CD4-positive, alpha-beta T cell (primary cell): ENCODE measurements at regions not wholly inside any gene's neighbourhood (a gene's known extent, or its start where the extent isn't known, plus 50 kb on each side); places are given as distances from the start of the nearest gene placed in this dataset.

Experiments
- ATAC-seq: fragments of 200-7000 bp; cut with Tn5 transposase; one replicate; pipeline ENCODE4 v1.10.0; 2022; ENCODE audit warnings: mild to moderate bottlenecking; ENCODE audit not compliant: poor library complexity
- CTCF ChIA-PET: fragments of 350-600 bp; sonication (Branson Sonifier 250); formaldehyde crosslinking; loops from one replicate; lab custom pipeline; 2021; ENCODE audit warnings: antibody characterized with exemption, inconsistent platforms; lab: Charles Lee
- POLR2A ChIA-PET: fragments of 350-600 bp; sonication (Branson Sonifier 250); formaldehyde crosslinking; loops from one replicate; lab custom pipeline; 2021; ENCODE audit warnings: antibody characterized with exemption, inconsistent platforms; lab: Charles Lee
- DNase-seq, 14 experiments: peaks; one replicate each; pipeline ENCODE4 v3.0.0-alpha.2; 2013 to 2020; ENCODE audit warnings: mixed read lengths in 2 of 14
- H3K27ac ChIP-seq, 2 donors: one replicate each; pipeline versions ENCODE4 v1.5.1 to v1.7.0; 2013; ENCODE audit warnings: low read length in 2 of 2, low read depth in 1 of 2, mild to moderate bottlenecking in 1 of 2
- H3K27me3 ChIP-seq, 2 experiments: 1 replicate in 1 of 2; 2 replicates in 1 of 2; pipeline versions ENCODE4 v1.6.1 to v1.7.0; 2013; ENCODE audit warnings: low read length in 2 of 2, control low read depth in 1 of 2, mild to moderate bottlenecking in 1 of 2, moderate library complexity in 1 of 2; ENCODE audit not compliant: insufficient read depth in 2 of 2, control insufficient read depth in 1 of 2
- H3K36me3 ChIP-seq: one replicate; pipeline ENCODE4 v1.6.1; 2013; ENCODE audit warnings: low read length, control low read depth; ENCODE audit not compliant: insufficient read depth
- H3K4me1 ChIP-seq: one replicate; pipeline ENCODE4 v1.6.1; 2013; ENCODE audit warnings: low read length, control low read depth; ENCODE audit not compliant: insufficient read depth
- H3K4me3 ChIP-seq: one replicate; pipeline ENCODE4 v1.5.1; 2013; ENCODE audit warnings: mild to moderate bottlenecking, low read length, moderate library complexity
- H3K9me3 ChIP-seq, 2 experiments: 1 replicate in 1 of 2; 2 replicates in 1 of 2; pipeline versions ENCODE4 v1.6.1 to v1.7.0; 2013; ENCODE audit warnings: low read length in 2 of 2, mild to moderate bottlenecking in 2 of 2, control low read depth in 1 of 2, moderate library complexity in 1 of 2; ENCODE audit not compliant: control insufficient read depth in 1 of 2, insufficient read depth in 1 of 2
- H3K27ac Mint-ChIP-seq: one replicate; pipeline ENCODE4 v1.8.0; 2020; ENCODE audit warnings: mixed read lengths
- H3K27me3 Mint-ChIP-seq: one replicate; pipeline ENCODE4 v1.8.0; 2021; ENCODE audit warnings: mixed read lengths
- H3K36me3 Mint-ChIP-seq: one replicate; pipeline ENCODE4 v1.8.0; 2021; ENCODE audit warnings: low read depth, mixed read lengths
- H3K4me1 Mint-ChIP-seq: one replicate; pipeline ENCODE4 v1.8.0; 2021; ENCODE audit warnings: low read depth, mixed read lengths
- H3K4me3 Mint-ChIP-seq: one replicate; pipeline ENCODE4 v1.8.0; 2020; ENCODE audit warnings: mild to moderate bottlenecking, mixed read lengths
- H3K9me3 Mint-ChIP-seq: one replicate; pipeline ENCODE4 v1.8.0; 2020; ENCODE audit warnings: mixed read lengths
- intact Hi-C, 2 experiments: fragments of 100-400 bp; cut with DNase I in 1 of 2; cut with micrococcal nuclease in 1 of 2; formaldehyde crosslinking; loops; one replicate each; pipeline versions ENCODE4 v1.15.1 to v1.9.0; 2023 to 2025; cut with DNase I, micrococcal nuclease
- TF ChIP-seq, protein P1 (sequence below): fragments of 200-600 bp; IDR thresholded peaks from one replicate; pipeline ENCODE4 v1.8.0; 2022; ENCODE audit warnings: antibody characterized with exemption, mild to moderate bottlenecking

DNA sequence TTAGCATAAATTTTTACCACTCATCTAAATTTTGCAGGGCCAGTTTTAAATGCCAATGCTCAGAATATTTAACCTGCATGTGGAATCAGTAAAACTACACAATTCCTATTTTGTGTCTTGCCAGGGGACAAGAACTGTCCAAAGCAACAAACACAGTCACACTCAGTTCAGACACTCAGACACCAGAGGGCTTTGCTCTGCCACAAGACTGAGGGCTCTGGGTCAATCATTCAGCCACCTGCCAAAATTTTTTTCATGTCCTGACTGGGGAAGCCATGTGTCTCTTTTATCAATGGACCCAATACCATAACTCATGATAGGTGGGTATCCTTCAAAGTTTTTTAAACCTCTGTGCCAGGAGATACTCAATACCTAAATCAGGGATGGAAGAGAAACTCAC, 304.0 kb upstream of the ANO3 start:
- intact Hi-C loops = no loop called here
- H3K36me3 Mint-ChIP-seq = no peaks in the 10 kb centered on the region
- H3K27ac Mint-ChIP-seq = no peak overlapping the region
- peaks cover 6% of the 10 kb centered on the region for H3K9me3 Mint-ChIP-seq
- CTCF ChIA-PET = no interaction called here
- H3K27me3 Mint-ChIP-seq = no peaks in the 10 kb centered on the region
- no peaks in the 10 kb centered on the region for H3K4me1 ChIP-seq
- H3K27ac ChIP-seq = no peak overlapping the region
- H3K4me3 ChIP-seq = no peak overlapping the region
- H3K36me3 ChIP-seq = no peaks in the 10 kb centered on the region
- H3K9me3 ChIP-seq = peaks cover 3 to 4% of the 10 kb centered on the region in 2 experiments
- H3K27me3 ChIP-seq = no peaks in the 10 kb centered on the region
- no peaks in the 10 kb centered on the region for H3K4me1 Mint-ChIP-seq
- POLR2A ChIA-PET = no interaction called here
- no peak for ATAC-seq
- DNase-seq = no peak
- TF ChIP-seq, protein P1, sequence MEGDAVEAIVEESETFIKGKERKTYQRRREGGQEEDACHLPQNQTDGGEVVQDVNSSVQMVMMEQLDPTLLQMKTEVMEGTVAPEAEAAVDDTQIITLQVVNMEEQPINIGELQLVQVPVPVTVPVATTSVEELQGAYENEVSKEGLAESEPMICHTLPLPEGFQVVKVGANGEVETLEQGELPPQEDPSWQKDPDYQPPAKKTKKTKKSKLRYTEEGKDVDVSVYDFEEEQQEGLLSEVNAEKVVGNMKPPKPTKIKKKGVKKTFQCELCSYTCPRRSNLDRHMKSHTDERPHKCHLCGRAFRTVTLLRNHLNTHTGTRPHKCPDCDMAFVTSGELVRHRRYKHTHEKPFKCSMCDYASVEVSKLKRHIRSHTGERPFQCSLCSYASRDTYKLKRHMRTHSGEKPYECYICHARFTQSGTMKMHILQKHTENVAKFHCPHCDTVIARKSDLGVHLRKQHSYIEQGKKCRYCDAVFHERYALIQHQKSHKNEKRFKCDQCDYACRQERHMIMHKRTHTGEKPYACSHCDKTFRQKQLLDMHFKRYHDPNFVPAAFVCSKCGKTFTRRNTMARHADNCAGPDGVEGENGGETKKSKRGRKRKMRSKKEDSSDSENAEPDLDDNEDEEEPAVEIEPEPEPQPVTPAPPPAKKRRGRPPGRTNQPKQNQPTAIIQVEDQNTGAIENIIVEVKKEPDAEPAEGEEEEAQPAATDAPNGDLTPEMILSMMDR = no peak
- no peak overlapping the region for H3K4me3 Mint-ChIP-seq

GRCh38 chr11:26028393-26028911, 303.5 kb upstream of the ANO3 start:
- Histone ChIP-seq H3K36me3 (no peaks in the 10 kb centered on the region), H3K4me3 (no peak overlapping the region), H3K4me1 (no peaks in the 10 kb centered on the region), H3K9me3 (peaks cover 3 to 4% of the 10 kb centered on the region in 2 experiments), H3K27ac (no peak overlapping the region), H3K27me3 (no peaks in the 10 kb centered on the region)
- Mint-ChIP-seq H3K27me3 (no peaks in the 10 kb centered on the region), H3K9me3 (peaks cover 4% of the 10 kb centered on the region), H3K4me1 (no peaks in the 10 kb centered on the region), H3K4me3 (no peak overlapping the region), H3K36me3 (no peaks in the 10 kb centered on the region), H3K27ac (no peak overlapping the region)
- intact Hi-C loops = no loop called here
- DNase-seq (no peak), ATAC-seq (no peak)
- CTCF ChIA-PET = no interaction called here
- POLR2A ChIA-PET = no interaction called here
- TF ChIP-seq, protein P1 = no peak

GRCh38 chr11:26030399-26030798, 301.5 kb upstream of the ANO3 start:
- POLR2A ChIA-PET = no interaction called here
- CTCF ChIA-PET = no interaction called here

More at GRCh38 chr11:26030399-26030798, 301.5 kb upstream of the ANO3 start:
- DNase-seq = no peak
- Histone ChIP-seq H3K4me3 (no peak overlapping the region), H3K27me3 (no peaks in the 10 kb centered on the region), H3K36me3 (no peaks in the 10 kb centered on the region), H3K27ac (no peak overlapping the region), H3K4me1 (no peaks in the 10 kb centered on the region), H3K9me3 (peaks cover 0 to 3% of the 10 kb centered on the region in 2 experiments)
- no peak overlapping the region for H3K27ac Mint-ChIP-seq
- no peaks in the 10 kb centered on the region for H3K4me1 Mint-ChIP-seq
- no peaks in the 10 kb centered on the region for H3K27me3 Mint-ChIP-seq
- no peaks in the 10 kb centered on the region for H3K36me3 Mint-ChIP-seq
- TF ChIP-seq, protein P1 = no peak
- H3K9me3 Mint-ChIP-seq = peaks cover 5% of the 10 kb centered on the region
- H3K4me3 Mint-ChIP-seq = no peak overlapping the region
- no peak for ATAC-seq
- intact Hi-C loops = no loop called here
